Muscle of leg (tissue), 3 donors: ENCODE measurements at regions not wholly inside any gene's neighbourhood (a gene's known extent, or its start where the extent isn't known, plus 50 kb on each side); places are given as distances from the start of the nearest gene placed in this dataset.

Source experiments
- DNase-seq: peaks from one replicate; pipeline ENCODE4 v3.0.0; 2013
- H3K27ac ChIP-seq: one replicate; pipeline ENCODE4 v1.5.1; 2013; ENCODE audit warnings: mild to moderate bottlenecking, low read length, control low read depth
- H3K27me3 ChIP-seq: one replicate; pipeline ENCODE4 v1.6.1; 2013; ENCODE audit warnings: low read length; ENCODE audit not compliant: control insufficient read depth, insufficient read depth
- H3K36me3 ChIP-seq: one replicate; pipeline ENCODE4 v1.6.1; 2013; ENCODE audit warnings: low read length; ENCODE audit not compliant: control insufficient read depth, insufficient read depth
- H3K4me1 ChIP-seq: one replicate; pipeline ENCODE4 v1.6.1; 2013; ENCODE audit warnings: low read length; ENCODE audit not compliant: control insufficient read depth, insufficient read depth
- H3K4me3 ChIP-seq: one replicate; pipeline ENCODE4 v1.5.1; 2013; ENCODE audit warnings: low read length, control low read depth
- H3K9me3 ChIP-seq: replicated peaks from 2 replicates; pipeline ENCODE4 v1.6.1; 2013; ENCODE audit warnings: low read depth, low read length; ENCODE audit not compliant: control insufficient read depth
- WGBS: methylation state at CpG from one replicate; pipeline ENCODE4 v1.1.5; 2013; ENCODE audit warnings: missing lambda C conversion rate; ENCODE audit not compliant: insufficient coverage; 5-methylcytosine and 5-hydroxymethylcytosine counted together

- H3K27ac ChIP-seq: no peak overlapping the region
- no CpG with 5 or more reads among the region's 1 CpG for WGBS
- H3K4me1 ChIP-seq: peaks cover 9% of the 10 kb centered on the region
- H3K36me3 ChIP-seq: peaks cover 7% of the 10 kb centered on the region
- H3K9me3 ChIP-seq: peaks cover 8% of the 10 kb centered on the region
- no peaks in the 10 kb centered on the region for H3K27me3 ChIP-seq
- no peak overlapping the region for H3K4me3 ChIP-seq
- no peak for DNase-seq
These were observed 90.7 kb downstream of the COL6A6 start for GRCh38 chr3:130607553-130608154.

GRCh38 chr3:130609166-130609979 lies 92.4 kb downstream of the COL6A6 start:
- peaks cover 5% of the 10 kb centered on the region for H3K36me3 ChIP-seq
- DNase-seq: peak; percentile 99
- no peak overlapping the region for H3K4me3 ChIP-seq
- WGBS: 17% methylated on average over 1 of the region's 3 CpGs
- peak overlapping the region; percentile 90 for H3K27ac ChIP-seq
- H3K9me3 ChIP-seq: peaks cover 8% of the 10 kb centered on the region
- no peaks in the 10 kb centered on the region for H3K27me3 ChIP-seq
- H3K4me1 ChIP-seq: peaks cover 9% of the 10 kb centered on the region

- Histone ChIP-seq H3K27ac (no peak overlapping the region), H3K4me3 (no peak overlapping the region), H3K9me3 (no peaks in the 10 kb centered on the region), H3K4me1 (peaks cover 5% of the 10 kb centered on the region), H3K36me3 (peaks cover 2% of the 10 kb centered on the region), H3K27me3 (no peaks in the 10 kb centered on the region)
- 80% methylated on average over 1 of the region's 4 CpGs for WGBS
- DNase-seq: no peak
These were observed 102.2 kb downstream of the COL6A6 start for GRCh38 chr3:130619196-130619595.

GRCh38 chr3:130621824-130622223 lies 104.8 kb downstream of the COL6A6 start:
- Histone ChIP-seq H3K4me1 (peaks cover 13% of the 10 kb centered on the region), H3K9me3 (no peaks in the 10 kb centered on the region), H3K27me3 (no peaks in the 10 kb centered on the region), H3K36me3 (peaks cover 4% of the 10 kb centered on the region), H3K4me3 (no peak overlapping the region), H3K27ac (peak overlapping the region; percentile 77)
- WGBS: 29% methylated on average over 1 of the region's 3 CpGs
- DNase-seq: peak; percentile 96

GRCh38 chr3:130626049-130626448 lies 109.1 kb downstream of the COL6A6 start:
- Histone ChIP-seq H3K27ac (peak overlapping the region; percentile 70), H3K9me3 (no peaks in the 10 kb centered on the region), H3K27me3 (no peaks in the 10 kb centered on the region), H3K36me3 (peaks cover 4% of the 10 kb centered on the region), H3K4me3 (no peak overlapping the region), H3K4me1 (peaks cover 16% of the 10 kb centered on the region)
- 17% methylated on average over 1 of the region's 2 CpGs for WGBS
- peak; percentile 92 for DNase-seq

GRCh38 chr3:130627143-130627855 lies 110.3 kb downstream of the COL6A6 start:
- Histone ChIP-seq H3K27me3 (no peaks in the 10 kb centered on the region), H3K4me1 (peaks cover 11% of the 10 kb centered on the region), H3K4me3 (no peak overlapping the region), H3K9me3 (no peaks in the 10 kb centered on the region), H3K36me3 (peaks cover 4% of the 10 kb centered on the region), H3K27ac (peak overlapping the region; percentile 70)
- peak; percentile 77 for DNase-seq
- WGBS: 35% methylated on average over 4 of the region's 4 CpGs

GRCh38 chr3:130627882-130628281 lies 110.9 kb downstream of the COL6A6 start:
- Histone ChIP-seq H3K27ac (peak overlapping the region; percentile 44), H3K4me1 (peaks cover 11% of the 10 kb centered on the region), H3K36me3 (peaks cover 4% of the 10 kb centered on the region), H3K9me3 (no peaks in the 10 kb centered on the region), H3K4me3 (no peak overlapping the region), H3K27me3 (no peaks in the 10 kb centered on the region)
- WGBS: no CpG with 5 or more reads among the region's 1 CpG
- peak; percentile 90 for DNase-seq
